ENCODE measurements at regions not wholly inside any gene's neighbourhood (a gene's known extent, or its start where the extent isn't known, plus 50 kb on each side); places are given as distances from the start of the nearest gene placed in this dataset.

- TF ChIP-seq POLR2A (IDR thresholded peaks at IDR 0.05) (no peak), CTCF (IDR thresholded peaks at IDR 0.05) (no peak)
These were observed 165.7 kb downstream of the OR13H1 start for GRCh38 chrX:131709553-131709952.
